HUES6 (cell line): ENCODE measurements at regions not wholly inside any gene's neighbourhood (a gene's known extent, or its start where the extent isn't known, plus 50 kb on each side); places are given as distances from the start of the nearest gene placed in this dataset.
A peak's percentile ranks its signal among the peaks of the same experiment; 100 is the strongest.

Experiments used
- H3K27ac ChIP-seq: 2 replicates; pipeline ENCODE4 v1.7.0; 2013; ENCODE audit warnings: low read depth, mild to moderate bottlenecking, low read length, inconsistent platforms
- H3K27me3 ChIP-seq: 2 replicates; pipeline ENCODE4 v1.6.1; 2013; ENCODE audit warnings: low read length; ENCODE audit not compliant: control insufficient read depth, insufficient read depth
- H3K36me3 ChIP-seq: 2 replicates; pipeline ENCODE4 v1.6.1; 2013; ENCODE audit warnings: low read length; ENCODE audit not compliant: control insufficient read depth, insufficient read depth
- H3K4me1 ChIP-seq: 2 replicates; pipeline ENCODE4 v1.6.1; 2013; ENCODE audit warnings: low read length; ENCODE audit not compliant: control insufficient read depth, insufficient read depth
- H3K4me3 ChIP-seq: 2 replicates; pipeline ENCODE4 v1.5.1; 2013; ENCODE audit warnings: low read depth, low read length
- H3K9ac ChIP-seq: one replicate; pipeline ENCODE4 v1.6.1; 2013; ENCODE audit warnings: mild to moderate bottlenecking, low read length
- H3K9me3 ChIP-seq: 2 replicates; pipeline ENCODE4 v1.6.1; 2013; ENCODE audit warnings: low read depth, low read length; ENCODE audit not compliant: control insufficient read depth, insufficient read depth

GRCh38 chr2:217562871-217563480 lies 439.8 kb downstream of the TNS1 start:
- Histone ChIP-seq H3K36me3 (no peaks in the 10 kb centered on the region), H3K4me3 (no peak overlapping the region), H3K27ac (no peak overlapping the region), H3K27me3 (no peaks in the 10 kb centered on the region), H3K9ac (no peak overlapping the region), H3K4me1 (no peaks in the 10 kb centered on the region), H3K9me3 (peaks cover 19% of the 10 kb centered on the region)

GRCh38 chr2:217559084-217559483 lies 443.7 kb downstream of the TNS1 start:
- no peak overlapping the region for H3K4me3 ChIP-seq
- peaks cover 19% of the 10 kb centered on the region for H3K9me3 ChIP-seq
- H3K27ac ChIP-seq: no peak overlapping the region
- H3K27me3 ChIP-seq: no peaks in the 10 kb centered on the region
- peaks cover 15% of the 10 kb centered on the region for H3K4me1 ChIP-seq
- no peaks in the 10 kb centered on the region for H3K36me3 ChIP-seq
- H3K9ac ChIP-seq: no peak overlapping the region

- Histone ChIP-seq H3K36me3 (no peaks in the 10 kb centered on the region), H3K4me3 (no peak overlapping the region), H3K4me1 (peaks cover 47% of the 10 kb centered on the region), H3K9ac (no peak overlapping the region), H3K9me3 (peaks cover 2% of the 10 kb centered on the region; the same call in 1 of the 2 replicates), H3K27ac (no peak overlapping the region), H3K27me3 (no peaks in the 10 kb centered on the region)
Measured at GRCh38 chr2:217555081-217555876, 447.5 kb downstream of the TNS1 start.

GRCh38 chr2:217553679-217554078 lies 449.1 kb downstream of the TNS1 start:
- no peak overlapping the region for H3K4me3 ChIP-seq
- no peaks in the 10 kb centered on the region for H3K27me3 ChIP-seq
- peaks cover 47% of the 10 kb centered on the region for H3K4me1 ChIP-seq
- H3K27ac ChIP-seq: no peak overlapping the region
- no peaks in the 10 kb centered on the region for H3K9me3 ChIP-seq
- H3K9ac ChIP-seq: no peak overlapping the region
- H3K36me3 ChIP-seq: no peaks in the 10 kb centered on the region

GRCh38 chr2:217553202-217553601 lies 449.6 kb downstream of the TNS1 start:
- Histone ChIP-seq H3K9me3 (no peaks in the 10 kb centered on the region), H3K27me3 (no peaks in the 10 kb centered on the region), H3K36me3 (no peaks in the 10 kb centered on the region), H3K4me1 (peaks cover 47% of the 10 kb centered on the region), H3K27ac (no peak overlapping the region), H3K9ac (no peak overlapping the region), H3K4me3 (no peak overlapping the region)

- H3K27ac ChIP-seq: peak overlapping the region; percentile 70; the same call in 1 of the 2 replicates
- H3K4me1 ChIP-seq: peaks cover 47% of the 10 kb centered on the region
- peak overlapping the region; percentile 30; the same call in 1 of the 2 replicates for H3K4me3 ChIP-seq
- no peaks in the 10 kb centered on the region for H3K27me3 ChIP-seq
- H3K9me3 ChIP-seq: no peaks in the 10 kb centered on the region
- peak overlapping the region; percentile 58 for H3K9ac ChIP-seq
- no peaks in the 10 kb centered on the region for H3K36me3 ChIP-seq
Measured at GRCh38 chr2:217552081-217552480, 450.7 kb downstream of the TNS1 start.

- Histone ChIP-seq H3K9me3 (no peaks in the 10 kb centered on the region), H3K27ac (peak overlapping the region; percentile 70; the same call in 1 of the 2 replicates), H3K36me3 (no peaks in the 10 kb centered on the region)
Measured at GRCh38 chr2:217551252-217551899, 451.4 kb downstream of the TNS1 start.

GRCh38 chr2:217539126-217539525 lies 463.7 kb downstream of the TNS1 start:
- Histone ChIP-seq H3K9me3 (0 out of 2 replicates have a peak, but pooled peaks cover 9% of the 10 kb centered on the region), H3K4me3 (no peak overlapping the region), H3K4me1 (no peaks in the 10 kb centered on the region), H3K27me3 (no peaks in the 10 kb centered on the region), H3K27ac (no peak overlapping the region), H3K36me3 (no peaks in the 10 kb centered on the region), H3K9ac (no peak overlapping the region)

More at GRCh38 chr2:217551252-217551899, 451.4 kb downstream of the TNS1 start:
- Histone ChIP-seq H3K4me1 (peaks cover 47% of the 10 kb centered on the region), H3K4me3 (peak overlapping the region; percentile 30; the same call in 1 of the 2 replicates), H3K27me3 (no peaks in the 10 kb centered on the region), H3K9ac (peak overlapping the region; percentile 58)

- Histone ChIP-seq H3K9ac (no peak overlapping the region), H3K36me3 (no peaks in the 10 kb centered on the region), H3K4me1 (no peaks in the 10 kb centered on the region), H3K9me3 (0 out of 2 replicates have a peak, but pooled peaks cover 6% of the 10 kb centered on the region), H3K27ac (no peak overlapping the region), H3K27me3 (no peaks in the 10 kb centered on the region), H3K4me3 (no peak overlapping the region)
Measured at GRCh38 chr2:217538719-217539118, 464.1 kb downstream of the TNS1 start.

GRCh38 chr2:217535957-217536708 lies 466.7 kb downstream of the TNS1 start:
- no peak overlapping the region for H3K9ac ChIP-seq

More at GRCh38 chr2:217535957-217536708, 466.7 kb downstream of the TNS1 start:
- Histone ChIP-seq H3K27me3 (no peaks in the 10 kb centered on the region), H3K27ac (no peak overlapping the region), H3K4me3 (no peak overlapping the region), H3K9me3 (no peaks in the 10 kb centered on the region), H3K36me3 (no peaks in the 10 kb centered on the region), H3K4me1 (no peaks in the 10 kb centered on the region)
